Head of caudate nucleus (tissue), 42 donors: ENCODE measurements at regions not wholly inside any gene's neighbourhood (a gene's known extent, or its start where the extent isn't known, plus 50 kb on each side); places are given as distances from the start of the nearest gene placed in this dataset.

Experiments
- DNase-seq, 42 donors: peaks; one replicate each; pipeline versions ENCODE4 v3.0.0 to v3.0.0-alpha.2; 2020 to 2021; ENCODE audit warnings: mixed read lengths in 7 of 42
- intact Hi-C: fragments of 100-400 bp; cut with DNase I; formaldehyde crosslinking; loops from one replicate; pipeline ENCODE4 v1.15.0; 2022

DNA sequence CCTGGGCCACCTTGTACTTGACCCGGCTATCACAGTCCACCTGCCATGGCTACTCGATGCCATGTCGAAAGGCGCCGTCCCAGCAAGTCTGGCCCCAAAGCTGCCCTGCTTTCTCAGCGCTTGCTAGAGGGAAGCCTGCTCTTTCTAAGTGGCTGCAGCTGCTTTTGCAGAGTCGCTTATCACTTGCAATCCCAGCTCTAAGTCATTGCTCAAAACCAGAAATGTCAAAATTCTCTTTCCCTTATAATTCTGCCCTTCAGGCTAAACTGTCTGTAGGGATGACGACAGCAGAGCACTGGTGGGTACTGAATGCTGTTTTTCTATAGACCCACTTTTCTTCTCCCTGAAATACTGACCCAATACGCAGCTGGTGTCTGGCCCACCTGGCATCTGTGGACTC is 184.2 kb downstream of the ENGASE start:
- DNase-seq: no peak
- intact Hi-C loops: no loop called here

DNA sequence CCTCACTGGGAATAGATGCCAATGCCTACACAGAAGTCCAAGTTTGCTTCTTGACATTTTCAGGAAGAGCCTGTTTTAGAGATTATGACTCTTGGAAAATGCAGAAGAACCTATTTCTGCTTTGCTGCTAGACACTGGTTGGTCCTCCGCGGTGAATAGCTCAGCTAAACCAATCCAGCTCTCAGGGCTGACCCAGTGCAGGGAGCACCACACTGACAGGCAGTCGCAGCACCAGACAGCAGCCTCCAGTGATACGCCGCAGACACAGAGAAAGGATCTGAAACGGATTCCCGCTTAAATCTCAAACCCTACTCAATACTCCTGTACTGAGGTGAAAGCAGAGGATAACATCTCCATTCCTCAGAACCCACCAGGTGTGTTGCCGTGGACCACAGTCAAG is 183.4 kb downstream of the ENGASE start:
- no peak for DNase-seq
- intact Hi-C loops: no loop called here

DNA sequence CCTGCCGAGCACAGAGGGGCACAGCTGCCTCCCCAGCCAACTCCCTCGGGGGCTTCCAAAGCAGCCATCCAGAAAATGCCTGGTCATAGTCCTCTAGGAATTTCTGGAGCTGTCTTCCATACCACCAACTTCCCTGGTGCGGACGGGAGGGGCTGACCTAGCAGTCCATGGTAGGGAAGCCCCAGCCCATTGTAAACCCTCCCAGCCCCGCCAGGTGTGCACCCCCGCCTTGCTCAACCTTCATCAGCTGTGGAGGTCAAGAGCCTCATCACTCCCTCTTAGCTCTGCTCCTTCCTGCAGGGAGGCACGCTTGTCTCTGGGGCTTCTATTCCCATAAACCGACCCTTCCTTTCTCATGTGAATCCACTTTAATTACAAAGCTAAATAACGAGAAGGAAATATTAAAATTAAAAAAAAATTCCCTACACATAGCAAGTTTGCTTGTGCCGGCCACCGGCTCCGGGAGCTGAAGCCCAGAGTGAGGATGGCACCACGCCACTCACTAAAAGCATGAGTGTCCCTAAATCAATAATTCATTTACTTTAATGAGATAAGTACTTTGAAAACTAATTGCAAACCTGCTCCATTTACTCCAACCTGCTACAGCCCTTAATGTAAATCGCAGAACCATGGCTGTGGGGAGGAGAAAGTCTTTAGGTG is 181.4 kb downstream of the ENGASE start:
- DNase-seq: no peak
- intact Hi-C loops: no loop called here

DNA sequence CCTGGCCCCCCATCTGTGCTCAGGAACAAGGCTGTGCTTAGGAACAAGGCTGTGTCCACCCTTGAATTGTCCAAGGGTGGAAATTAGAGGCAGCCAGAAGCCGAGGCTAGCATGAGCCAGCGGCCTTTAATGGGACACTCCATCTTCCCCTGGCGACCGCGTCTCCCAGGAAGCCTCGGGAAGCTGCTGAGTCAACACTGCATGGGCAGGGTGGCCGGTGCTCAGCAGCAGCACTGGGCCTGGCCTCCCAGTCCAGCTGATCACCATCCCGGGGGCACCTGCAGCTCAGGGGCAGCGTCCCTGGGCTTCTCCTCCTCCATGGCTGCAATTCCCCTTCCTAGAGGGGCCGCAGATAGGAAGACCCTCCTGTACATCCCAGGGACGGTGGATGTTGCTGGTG is 180.8 kb downstream of the ENGASE start:
- intact Hi-C loops: no loop called here
- no peak for DNase-seq

DNA sequence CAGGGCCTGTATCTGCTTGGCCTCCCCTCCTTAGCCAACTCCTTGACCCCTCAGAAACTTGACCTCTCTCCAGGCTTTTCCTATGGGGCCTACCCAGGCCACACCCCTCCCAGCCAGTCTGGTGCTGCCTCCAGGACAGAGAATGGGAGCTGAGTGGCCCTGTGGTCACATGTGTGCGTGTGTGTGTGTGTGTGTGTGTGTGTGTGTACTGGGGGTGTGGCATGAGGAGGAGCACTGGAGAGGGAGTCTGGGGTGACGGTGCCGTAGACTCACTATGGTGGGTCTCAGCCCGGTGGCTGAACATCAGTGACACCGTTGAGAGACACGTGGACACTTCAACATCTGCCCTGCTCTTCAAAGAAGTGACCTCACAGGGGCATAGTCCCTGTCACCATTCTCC is 180.4 kb downstream of the ENGASE start:
- DNase-seq: no peak
- intact Hi-C loops: no loop called here

DNA sequence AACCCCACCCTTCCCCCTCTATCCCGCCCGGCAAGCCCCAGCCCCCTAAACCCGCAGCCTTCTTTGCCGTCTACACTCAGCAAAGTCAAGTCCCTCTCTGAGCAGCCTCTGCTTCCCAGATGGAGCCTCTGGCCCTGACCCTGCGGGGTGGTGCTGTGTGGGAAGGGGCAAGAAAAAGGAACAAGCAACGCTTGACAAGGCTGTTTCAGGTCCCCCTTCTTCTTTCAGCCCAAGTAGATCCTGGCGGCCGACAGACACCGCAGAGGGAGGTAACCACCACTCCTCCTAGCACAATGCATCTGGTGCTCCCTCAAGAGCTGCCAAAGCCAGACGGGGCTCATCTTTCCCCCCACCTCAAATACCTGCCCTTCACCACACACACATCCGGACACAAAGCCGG is 178.3 kb downstream of the ENGASE start:
- intact Hi-C loops: no loop called here
- DNase-seq: no peak

DNA sequence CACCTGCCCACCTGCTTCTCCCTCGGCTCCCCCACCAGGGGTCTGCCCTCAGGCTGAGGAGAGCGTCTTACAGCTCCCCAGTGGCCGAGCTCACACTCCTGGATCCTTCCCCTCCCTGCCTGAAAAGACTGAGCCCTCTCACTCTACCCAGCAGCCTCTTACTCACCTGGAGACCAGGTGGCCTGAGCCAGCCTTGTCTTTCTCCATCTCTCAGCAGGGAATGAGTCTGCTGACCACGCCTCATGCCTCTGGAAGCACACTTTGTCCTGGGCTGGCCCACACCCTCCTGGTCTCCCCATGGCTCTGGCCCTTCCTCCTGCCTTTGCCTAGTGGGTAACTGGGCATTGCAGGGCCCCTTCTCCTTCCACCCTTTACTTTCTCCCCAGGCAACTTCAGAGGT is 177.2 kb downstream of the ENGASE start:
- intact Hi-C loops: no loop called here
- no peak for DNase-seq

DNA sequence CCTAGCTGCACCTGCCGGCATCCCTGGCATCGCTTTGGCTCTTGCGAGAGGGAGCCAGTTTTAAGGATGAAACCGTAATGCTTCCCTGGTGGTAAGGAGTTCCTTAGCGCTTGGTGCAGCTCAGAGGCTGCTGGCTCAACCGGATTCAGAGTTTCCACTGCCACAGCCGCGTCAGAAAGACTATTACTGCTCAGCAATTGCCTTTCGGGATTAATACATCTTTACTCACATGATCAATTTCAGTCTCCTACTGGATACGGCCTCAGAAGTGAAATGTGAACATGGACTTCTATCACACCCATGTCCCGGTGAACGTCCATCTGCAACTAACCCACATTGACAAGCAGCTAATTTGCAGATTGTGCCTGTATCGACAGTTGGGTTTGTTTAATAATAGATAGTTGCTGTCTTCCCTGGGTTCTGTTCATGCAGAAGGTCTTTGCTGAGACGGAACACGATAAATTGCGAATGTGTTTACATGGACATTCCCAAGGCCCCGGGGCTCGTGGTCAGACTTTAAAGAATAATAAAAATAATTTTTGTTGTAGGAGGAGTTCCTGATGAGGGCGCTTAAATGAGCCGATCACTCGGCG is 175.4 kb downstream of the ENGASE start:
- no peak for DNase-seq
- intact Hi-C loops: no loop called here

DNA sequence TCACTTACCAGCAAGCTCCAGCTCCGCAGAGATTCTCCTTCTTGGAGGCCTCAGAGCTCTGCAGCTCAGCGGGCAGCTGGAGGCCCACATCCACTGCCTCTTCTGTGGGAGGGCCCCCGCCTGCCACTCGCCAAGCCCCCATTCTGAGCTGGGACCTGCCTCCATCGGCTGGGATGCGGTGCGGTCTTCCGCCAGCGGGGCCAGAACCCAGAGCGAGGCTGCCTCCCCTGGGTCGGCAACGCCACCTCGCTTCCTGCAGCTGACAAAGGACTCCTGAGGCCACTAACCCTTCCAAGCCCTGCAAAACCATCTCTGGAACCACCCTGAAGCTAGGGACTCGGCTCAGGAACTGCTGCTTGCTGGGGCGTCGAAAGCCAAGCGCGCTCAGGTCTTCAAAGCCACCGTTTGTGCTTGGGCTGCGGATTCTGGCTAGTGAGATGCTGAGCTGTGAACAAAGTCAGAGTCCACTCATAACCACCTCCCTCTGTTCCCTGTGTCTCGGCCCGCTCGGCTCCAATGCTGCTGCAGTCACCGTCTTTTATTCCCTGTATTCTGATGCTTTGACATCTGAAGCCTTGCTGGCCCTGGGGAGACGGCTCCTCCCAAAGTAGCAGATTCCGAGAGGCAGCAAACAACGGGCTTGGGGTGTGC is 174.3 kb downstream of the ENGASE start:
- intact Hi-C loops: no loop called here
- DNase-seq: no peak

DNA sequence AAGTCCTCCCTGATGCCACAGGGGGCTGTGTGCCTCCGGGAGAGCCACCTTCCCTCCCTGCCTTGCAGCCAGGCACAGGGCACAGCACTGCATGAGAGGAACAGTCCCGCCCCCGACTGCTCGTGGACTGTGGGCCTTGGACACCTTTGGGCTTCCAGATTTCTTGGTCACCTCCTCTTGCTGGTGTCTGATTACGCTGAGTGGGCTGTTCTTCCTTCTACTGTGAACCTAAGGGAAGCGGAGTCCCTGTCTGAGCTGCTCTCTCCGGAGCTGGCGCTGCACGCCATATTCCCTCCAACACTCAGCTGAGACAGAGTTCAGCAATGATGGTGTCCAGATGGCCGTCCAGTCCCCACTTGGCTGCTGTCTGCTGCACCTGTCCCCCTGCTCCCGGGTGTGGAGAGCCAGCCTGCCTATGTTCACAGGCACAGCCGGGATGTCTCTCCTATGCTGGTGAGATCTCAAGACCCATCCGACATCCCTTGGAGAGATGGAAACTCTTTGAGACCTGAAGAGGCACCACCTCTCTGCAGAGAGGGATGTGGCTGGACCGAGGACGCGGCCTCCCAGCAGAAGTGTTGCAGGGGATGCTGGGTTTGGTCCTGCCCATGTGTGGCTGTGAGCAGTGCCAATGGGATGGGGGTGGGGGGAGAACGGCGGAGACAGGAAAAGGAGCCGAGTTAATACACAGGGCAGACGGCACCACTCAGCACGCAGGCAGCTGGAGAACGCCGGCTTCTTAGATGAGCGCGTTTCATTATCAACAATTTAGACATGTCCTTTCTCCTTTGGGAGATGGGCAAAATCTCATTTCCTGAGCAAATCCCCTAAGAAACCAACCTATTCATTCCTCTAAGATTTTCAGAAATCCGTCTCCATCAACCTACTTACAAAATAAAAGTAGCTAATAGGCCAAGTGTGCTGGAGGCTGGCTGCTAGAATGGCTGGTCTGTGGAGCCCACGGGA is 171.9 kb downstream of the ENGASE start:
- DNase-seq: no peak
- intact Hi-C loops: no loop called here

DNA sequence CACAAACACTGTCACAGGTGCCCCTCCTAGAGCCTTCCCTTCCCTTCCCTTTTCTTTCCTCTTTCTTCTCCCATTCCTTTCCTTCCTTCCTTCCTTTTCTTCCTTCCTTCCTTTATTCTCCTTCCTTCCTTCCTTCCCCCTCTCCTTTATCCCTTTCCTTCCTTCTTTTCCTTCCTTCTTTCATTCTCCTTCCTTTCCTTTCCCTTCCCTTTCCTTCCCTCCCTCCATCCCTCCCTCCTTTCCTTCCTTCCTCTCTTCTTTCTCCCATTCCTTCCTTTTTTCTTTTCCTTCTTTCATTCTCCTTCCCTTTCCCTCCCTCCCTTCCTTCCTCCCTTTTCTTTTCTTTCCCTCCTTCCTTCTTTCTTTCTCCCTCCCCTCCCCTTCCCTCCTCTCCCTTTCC is 170.0 kb downstream of the ENGASE start:
- intact Hi-C loops: no loop called here

DNA sequence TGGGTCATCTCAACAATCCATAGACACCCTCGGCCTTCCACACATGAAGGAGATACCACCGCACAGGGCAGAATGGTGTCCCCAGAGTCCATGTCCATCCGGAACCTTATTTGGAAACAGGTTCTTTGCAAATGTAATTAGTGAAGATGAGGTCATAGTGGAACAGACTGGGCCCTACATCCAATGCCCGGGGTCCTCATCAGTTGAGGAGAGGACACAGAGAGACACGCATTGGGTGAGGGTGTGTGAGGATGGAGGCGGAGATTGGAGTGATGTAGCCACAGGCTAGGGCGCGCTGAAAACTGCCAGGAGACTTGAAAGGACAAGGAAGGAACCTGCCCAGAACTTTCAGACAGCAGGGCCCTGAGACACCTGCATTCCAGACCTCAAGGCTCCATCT is 169.4 kb downstream of the ENGASE start:
- DNase-seq: no peak
- intact Hi-C loops: no loop called here

More for the DNA sequence above, 170.0 kb downstream of the ENGASE start:
- no peak for DNase-seq

DNA sequence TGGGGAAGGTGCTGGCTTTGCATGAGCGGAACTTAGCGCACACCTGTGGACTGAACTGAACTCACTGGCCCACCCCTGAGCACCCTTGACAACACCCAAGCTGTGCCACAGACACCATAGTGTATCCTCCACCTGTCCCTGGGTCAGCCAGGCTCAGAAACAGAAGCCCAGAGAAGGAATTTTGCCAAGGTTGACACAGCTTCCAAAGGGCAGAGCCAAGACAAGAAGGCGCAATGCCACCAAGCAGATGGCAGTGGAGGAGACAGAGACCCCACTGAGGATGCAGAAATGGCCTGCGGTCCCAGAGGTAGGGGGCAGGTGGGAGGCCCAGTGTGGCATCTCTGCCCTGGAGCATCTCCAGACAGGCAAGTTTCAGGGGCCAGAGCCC is 169.0 kb downstream of the ENGASE start:
- intact Hi-C loops: no loop called here
- no peak for DNase-seq

DNA sequence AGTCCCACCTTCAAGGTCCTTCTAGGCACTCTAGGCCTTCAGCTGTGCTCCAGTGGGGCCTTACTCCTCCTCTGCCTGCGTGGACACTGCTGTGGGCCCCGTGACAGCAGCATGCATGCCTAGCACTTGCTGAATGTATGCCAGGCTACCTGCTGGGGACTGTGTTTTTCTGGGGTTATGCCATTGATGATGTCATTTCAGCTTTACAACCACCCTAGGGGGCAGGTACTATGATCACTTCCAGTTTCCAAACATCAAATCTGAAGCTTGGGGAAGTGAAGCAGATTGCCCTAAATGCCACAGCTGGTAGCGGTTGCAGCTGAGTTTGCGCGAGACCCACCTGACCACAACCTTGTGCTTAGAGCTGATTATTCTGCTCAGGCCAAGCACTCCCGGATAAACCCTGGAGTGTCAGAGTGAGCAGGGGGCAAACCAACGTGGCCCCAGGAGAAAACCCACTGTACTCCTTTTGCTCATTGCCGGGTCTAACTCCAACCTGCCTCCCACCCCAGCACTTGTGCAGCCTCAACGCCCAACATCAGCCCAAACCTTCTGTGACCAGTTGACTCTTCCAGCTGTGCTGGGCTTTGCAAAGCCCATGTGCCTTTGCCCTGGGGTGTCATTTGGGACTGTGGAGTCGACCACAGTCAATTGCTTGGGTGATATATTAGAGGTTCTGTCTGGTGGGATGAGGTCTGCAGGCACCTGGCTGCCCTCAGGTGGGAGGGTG is 168.4 kb downstream of the ENGASE start:
- DNase-seq: no peak
- intact Hi-C loops: no loop called here

DNA sequence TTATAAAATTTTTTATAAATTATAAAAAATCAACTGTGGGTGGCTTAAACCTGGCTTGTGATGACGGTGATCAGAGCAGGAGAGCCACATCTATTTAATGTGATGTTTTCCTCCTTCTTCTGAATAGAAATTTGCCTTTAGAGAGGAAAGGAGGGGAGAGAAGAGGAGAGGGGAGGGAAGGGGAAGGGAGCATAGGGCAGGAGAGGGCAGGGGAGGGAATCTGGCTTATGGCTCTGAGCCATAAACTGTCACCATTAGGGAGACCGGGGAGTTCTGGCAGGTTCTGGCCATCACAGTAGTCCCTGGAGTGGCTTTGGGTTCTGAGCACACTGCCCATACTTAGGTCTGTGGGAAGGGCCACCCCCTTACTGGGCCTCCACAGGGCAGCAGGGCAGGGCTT is 167.8 kb downstream of the ENGASE start:
- no peak for DNase-seq
- intact Hi-C loops: no loop called here

DNA sequence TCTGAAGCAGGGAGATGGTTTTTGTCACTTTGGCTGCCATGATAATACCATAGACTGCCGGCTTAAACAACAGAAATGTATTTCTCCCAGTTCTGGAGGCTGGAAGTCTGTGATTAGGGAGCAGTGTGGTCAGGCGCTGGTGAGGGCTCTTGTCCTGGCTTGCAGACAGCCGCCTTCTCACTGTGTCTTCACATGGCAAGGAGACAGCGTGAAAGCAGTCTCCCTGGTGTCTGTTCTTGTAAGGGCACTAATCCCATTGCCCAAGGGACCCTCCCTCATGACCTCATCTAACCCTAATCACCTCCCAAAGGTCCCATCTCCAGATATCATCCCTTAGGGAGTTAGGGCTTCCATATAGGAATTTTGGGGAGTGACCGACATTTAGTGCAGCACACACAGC is 167.0 kb downstream of the ENGASE start:
- no peak for DNase-seq
- intact Hi-C loops: no loop called here

DNA sequence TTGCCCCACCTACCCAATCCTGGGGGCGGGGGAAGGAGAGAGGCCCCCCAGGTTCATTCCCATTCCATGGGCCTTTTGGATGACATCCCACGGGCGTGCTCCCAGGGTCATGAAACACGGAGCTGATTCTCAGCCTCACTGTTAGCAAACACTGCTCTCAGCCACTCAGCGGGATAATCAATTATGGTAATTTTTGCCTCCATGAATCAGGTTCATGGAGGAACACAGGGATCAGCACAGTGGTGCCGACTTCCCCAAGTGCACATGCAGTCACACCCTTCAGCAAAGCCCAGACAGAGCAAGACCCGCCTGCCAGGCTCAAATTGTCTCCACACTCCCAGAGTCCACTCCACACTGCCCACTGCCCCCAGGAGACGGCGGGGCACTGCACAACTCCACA is 164.6 kb downstream of the ENGASE start:
- no peak for DNase-seq
- intact Hi-C loops: no loop called here

DNA sequence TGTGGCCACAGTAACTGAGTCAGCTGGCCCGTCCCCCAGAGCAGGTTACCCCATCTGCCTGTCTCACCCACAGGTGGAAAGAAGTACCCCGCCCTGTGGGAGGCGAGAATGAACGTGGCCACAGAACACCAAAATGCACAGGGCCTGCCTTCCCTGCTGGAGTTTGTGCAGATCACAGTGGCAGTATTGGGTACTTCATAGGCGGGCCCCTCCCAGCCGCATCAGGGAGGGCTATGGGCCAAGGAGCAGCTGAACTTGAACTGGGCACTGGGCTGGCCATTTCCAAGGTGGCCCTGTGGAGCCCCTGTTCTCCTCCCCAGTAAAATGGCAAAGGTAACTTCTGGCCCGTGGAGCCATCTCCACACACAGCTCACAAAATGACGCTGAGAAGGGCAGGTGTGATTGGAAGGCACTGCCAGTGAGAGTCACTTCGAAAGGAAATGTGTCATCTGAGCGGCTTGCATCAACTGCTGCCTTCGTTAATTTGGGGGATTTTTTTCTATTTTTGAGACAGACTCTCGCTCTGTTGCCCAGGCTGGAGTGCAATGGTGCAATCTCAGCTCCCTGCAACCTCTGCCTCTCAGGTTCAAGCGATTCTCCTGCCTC is 162.9 kb downstream of the ENGASE start:
- intact Hi-C loops: no loop called here
- no peak for DNase-seq

DNA sequence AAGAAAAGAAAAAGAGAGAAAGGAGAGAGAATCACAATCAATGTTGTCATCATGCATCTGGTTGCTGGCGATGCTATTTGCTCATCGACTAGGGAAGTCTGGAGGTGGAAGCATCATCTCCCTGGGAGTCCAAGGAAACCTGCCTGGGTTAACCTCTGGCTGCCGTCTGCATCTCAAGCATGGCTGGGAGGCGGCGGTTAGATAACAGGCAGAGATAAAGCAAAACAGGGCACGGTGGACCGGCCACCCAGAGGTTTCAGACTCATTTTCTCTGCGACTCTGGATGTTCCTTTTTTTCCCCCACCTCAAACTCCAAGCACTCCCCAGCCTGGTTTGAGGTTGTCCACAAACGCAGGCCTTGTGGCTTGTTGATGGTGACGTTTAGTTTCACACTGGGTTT is 161.2 kb downstream of the ENGASE start:
- intact Hi-C loops: no loop called here
- DNase-seq: peak in 1 of 42 donors; percentile 23
